DOHH2 (cell line): ENCODE measurements at regions not wholly inside any gene's neighbourhood (a gene's known extent, or its start where the extent isn't known, plus 50 kb on each side); places are given as distances from the start of the nearest gene placed in this dataset.

Experiments
- CTCF ChIP-seq: fragments of 200-600 bp; sonication (generic); IDR thresholded peaks from one replicate; pipeline ENCODE4 v1.5.1; 2014; ENCODE audit warnings: antibody characterized with exemption, mild to moderate bottlenecking, low read depth, low read length; ENCODE audit not compliant: poor library complexity, severe bottlenecking
- EZH2phosphoT487 ChIP-seq: fragments of 200-600 bp; sonication (generic); IDR thresholded peaks from 2 replicates; pipeline ENCODE4 v1.6.1; 2017; ENCODE audit warnings: borderline replicate concordance, mild to moderate bottlenecking, antibody characterized with exemption, low read length, moderate library complexity, mixed read lengths

DNA sequence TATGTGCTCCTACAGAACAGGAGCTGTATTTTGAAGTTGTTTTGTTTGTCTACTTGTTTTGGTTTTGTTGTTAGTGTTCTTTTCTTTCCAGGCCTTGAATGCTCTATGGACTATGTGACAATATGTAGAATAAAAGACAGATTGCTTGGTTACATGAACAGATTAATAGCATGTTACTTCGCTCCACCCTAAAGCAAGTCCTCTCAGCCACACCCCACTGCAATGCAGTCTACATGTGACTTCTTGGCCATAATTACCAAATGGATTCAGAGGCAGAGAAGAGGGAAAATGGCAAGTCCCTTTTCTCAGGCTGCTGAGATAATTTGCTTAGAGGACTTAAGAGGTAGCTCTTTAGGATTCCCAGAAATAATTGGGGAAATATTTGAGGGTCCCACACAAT, 123.2 kb upstream of the CYP1B1 start:
- TF ChIP-seq CTCF (no peak), EZH2phosphoT487 (no peak)
